Smooth muscle cell (in vitro differentiated cells): ENCODE measurements at regions not wholly inside any gene's neighbourhood (a gene's known extent, or its start where the extent isn't known, plus 50 kb on each side); places are given as distances from the start of the nearest gene placed in this dataset.

Experiments
- DNase-seq: peaks from one replicate; lab custom pipeline; 2025; ENCODE audit not compliant: unreplicated experiment; lab: John Stamatoyannopoulos, UW
- H2AFZ ChIP-seq: fragments of 200-600 bp; sonication (generic); 2 replicates; pipeline ENCODE4 v1.6.0; 2016; ENCODE audit warnings: antibody characterized with exemption, low read depth, mild to moderate bottlenecking
- H3F3A ChIP-seq: fragments of 200-600 bp; sonication (generic); 2 replicates; pipeline ENCODE4 v1.6.0; 2017; ENCODE audit warnings: antibody characterized with exemption, low read depth
- H3K27ac ChIP-seq: fragments of 200-600 bp; sonication (generic); 2 replicates; pipeline ENCODE4 v1.5.1; 2016; ENCODE audit warnings: low read depth, mild to moderate bottlenecking
- H3K27me3 ChIP-seq: fragments of 200-600 bp; sonication (generic); 2 replicates; pipeline ENCODE4 v1.6.1; 2016; ENCODE audit warnings: low read depth, mild to moderate bottlenecking
- H3K36me3 ChIP-seq: fragments of 200-600 bp; sonication (generic); 2 replicates; pipeline ENCODE4 v1.5.1; 2016; ENCODE audit warnings: low read depth
- H3K4me1 ChIP-seq: fragments of 200-600 bp; sonication (generic); 2 replicates; pipeline ENCODE4 v1.5.1; 2016; ENCODE audit warnings: low read depth
- H3K4me2 ChIP-seq: fragments of 200-600 bp; sonication (generic); 2 replicates; pipeline ENCODE4 v1.6.0; 2016; ENCODE audit warnings: mild to moderate bottlenecking
- H3K4me3 ChIP-seq: fragments of 200-600 bp; sonication (generic); 2 replicates; pipeline ENCODE4 v1.5.1; 2016; ENCODE audit warnings: mild to moderate bottlenecking
- H3K79me2 ChIP-seq: fragments of 200-600 bp; sonication (generic); 2 replicates; pipeline ENCODE4 v1.6.0; 2016; ENCODE audit warnings: low read depth, mild to moderate bottlenecking
- H3K9ac ChIP-seq: fragments of 200-600 bp; sonication (generic); 2 replicates; pipeline ENCODE4 v1.6.0; 2016; ENCODE audit warnings: low read depth
- H3K9me3 ChIP-seq: fragments of 200-600 bp; sonication (generic); replicated peaks from 2 replicates; pipeline ENCODE4 v1.5.1; 2016; ENCODE audit warnings: low read depth
- H4K20me1 ChIP-seq: fragments of 200-600 bp; sonication (generic); 2 replicates; pipeline ENCODE4 v1.6.0; 2016; ENCODE audit warnings: low read depth
- CTCF ChIP-seq: fragments of 200-600 bp; sonication (generic); IDR thresholded peaks from 2 replicates; pipeline ENCODE4 v1.5.1; 2017; ENCODE audit warnings: borderline replicate concordance, mild to moderate bottlenecking, antibody characterized with exemption; ENCODE audit not compliant: insufficient read depth, poor library complexity, severe bottlenecking
- WGBS: methylation state at CpG from one replicate; pipeline ENCODE4 v1.1.7; 2016; ENCODE audit warnings: low lambda C conversion rate; 5-methylcytosine and 5-hydroxymethylcytosine counted together

GRCh38 chr14:98935921-98936320 is 336.1 kb downstream of the BCL11B start:
- no peaks in the 10 kb centered on the region for H3K36me3 ChIP-seq
- H3K27me3 ChIP-seq: no peaks in the 10 kb centered on the region
- no peak for DNase-seq
- H3K27ac ChIP-seq: no peak overlapping the region
- H4K20me1 ChIP-seq: no peaks in the 10 kb centered on the region
- H3K79me2 ChIP-seq: no peaks in the 10 kb centered on the region
- peaks cover 5% of the 10 kb centered on the region for H3K4me1 ChIP-seq
- H3K4me3 ChIP-seq: no peak overlapping the region
- no peak overlapping the region for H2AFZ ChIP-seq
- no peak overlapping the region for H3K9ac ChIP-seq
- 95% methylated on average over 9 of the region's 9 CpGs for WGBS
- H3F3A ChIP-seq: no peaks in the 10 kb centered on the region
- no peaks in the 10 kb centered on the region for H3K9me3 ChIP-seq
- H3K4me2 ChIP-seq: no peak overlapping the region
- no peak for TF ChIP-seq CTCF

DNA sequence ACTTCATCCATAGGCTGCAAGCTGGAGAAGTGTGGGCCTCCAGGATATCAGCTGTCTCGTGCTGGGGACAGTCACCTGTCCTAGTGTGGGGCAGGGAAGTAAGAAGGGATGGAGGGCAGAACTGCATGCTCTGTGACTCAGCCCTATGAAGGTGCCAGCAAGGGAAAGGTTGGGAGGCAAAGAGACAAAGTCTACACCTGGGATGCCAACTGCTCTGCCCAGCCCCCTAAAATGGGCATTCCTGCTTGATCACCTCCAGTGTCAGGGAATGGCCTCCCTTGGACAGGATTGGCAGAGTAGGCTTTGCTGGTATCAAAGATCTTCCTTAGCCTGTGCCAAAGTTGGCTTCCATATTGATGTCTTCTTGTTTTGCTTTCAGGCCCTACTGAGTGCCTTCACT is 335.0 kb downstream of the BCL11B start:
- no peak overlapping the region for H3K4me3 ChIP-seq
- peaks cover 5% of the 10 kb centered on the region for H3K4me1 ChIP-seq
- no peaks in the 10 kb centered on the region for H4K20me1 ChIP-seq
- no peak overlapping the region for H3K27ac ChIP-seq
- 90% methylated on average over 1 of the region's 1 CpG for WGBS
- no peak overlapping the region for H3K4me2 ChIP-seq
- no peak for DNase-seq
- H2AFZ ChIP-seq: no peak overlapping the region
- no peaks in the 10 kb centered on the region for H3K9me3 ChIP-seq
- H3K9ac ChIP-seq: no peak overlapping the region
- no peaks in the 10 kb centered on the region for H3K27me3 ChIP-seq
- TF ChIP-seq CTCF: no peak
- no peaks in the 10 kb centered on the region for H3F3A ChIP-seq
- no peaks in the 10 kb centered on the region for H3K36me3 ChIP-seq
- no peaks in the 10 kb centered on the region for H3K79me2 ChIP-seq

DNA sequence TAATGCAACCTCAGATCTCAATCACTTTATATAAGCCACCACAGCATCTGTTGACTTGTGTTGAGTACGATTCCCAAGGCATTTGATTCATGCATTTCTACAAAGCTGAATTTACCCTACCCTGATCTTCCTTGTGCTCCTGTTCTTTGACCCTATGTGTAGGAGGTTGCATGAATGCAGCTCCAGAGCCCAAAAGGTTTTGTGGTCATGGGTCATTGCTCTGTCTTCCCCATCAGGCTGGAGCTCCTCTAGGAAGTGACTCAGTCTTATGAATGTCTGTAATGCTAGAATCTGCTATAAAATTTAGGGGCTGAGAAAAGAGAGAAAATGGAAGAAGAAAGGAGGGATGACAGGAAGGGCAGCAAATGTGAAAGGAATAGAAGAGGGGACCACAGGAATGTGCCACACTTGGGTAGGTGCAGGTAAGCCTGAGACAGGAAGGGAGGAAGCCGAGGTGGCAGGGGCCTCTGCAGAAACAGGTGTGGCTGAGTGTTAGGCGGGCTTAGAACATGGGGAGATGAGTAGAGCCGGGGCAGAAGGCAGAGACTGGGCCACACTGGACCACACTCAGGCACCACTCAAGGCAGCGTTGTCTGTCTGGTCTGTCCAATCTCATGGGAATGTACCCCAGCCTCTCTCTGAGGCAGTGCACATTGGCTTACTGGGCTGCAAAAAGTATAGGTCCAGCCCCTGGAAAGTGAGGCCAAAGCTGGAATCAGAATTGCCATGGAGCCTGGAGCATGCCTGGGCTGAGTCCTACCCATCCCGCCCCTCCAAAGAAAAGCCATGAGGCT is 334.1 kb downstream of the BCL11B start:
- H3K79me2 ChIP-seq: no peaks in the 10 kb centered on the region
- H3K27ac ChIP-seq: no peak overlapping the region
- H3K36me3 ChIP-seq: no peaks in the 10 kb centered on the region
- H3F3A ChIP-seq: no peaks in the 10 kb centered on the region
- H3K27me3 ChIP-seq: no peaks in the 10 kb centered on the region
- TF ChIP-seq CTCF: no peak
- 90% methylated on average over 6 of the region's 6 CpGs for whole genome bisulfite sequencing
- H3K9ac ChIP-seq: no peak overlapping the region
- DNase-seq: no peak
- no peaks in the 10 kb centered on the region for H3K4me1 ChIP-seq
- H3K4me2 ChIP-seq: no peak overlapping the region
- no peak overlapping the region for H3K4me3 ChIP-seq
- no peaks in the 10 kb centered on the region for H3K9me3 ChIP-seq
- no peaks in the 10 kb centered on the region for H4K20me1 ChIP-seq
- no peak overlapping the region for H2AFZ ChIP-seq
